Right lobe of liver (tissue), 6 donors: ENCODE measurements at regions not wholly inside any gene's neighbourhood (a gene's known extent, or its start where the extent isn't known, plus 50 kb on each side); places are given as distances from the start of the nearest gene placed in this dataset.

Source experiments
- ATAC-seq, 4 donors: fragments of 200-7000 bp; cut with Tn5 transposase; one replicate each; pipeline ENCODE4 v1.9.1; 2020; ENCODE audit warnings: mild to moderate bottlenecking in 4 of 4, moderate library complexity in 4 of 4
- DNase-seq, 3 donors: peaks; one replicate each; pipeline ENCODE4 v3.0.0-alpha.2; 2020
- H3K27ac ChIP-seq, 3 donors: fragments of 200-600 bp; one replicate each; pipeline ENCODE4 v1.8.0; 2022
- H3K27me3 ChIP-seq, 2 donors: fragments of 200-600 bp; one replicate each; pipeline ENCODE4 v1.8.0; 2022
- H3K36me3 ChIP-seq, 4 donors: fragments of 200-600 bp; sonication (generic) in 1 of 4; one replicate each; pipeline versions ENCODE4 v1.5.1 to v1.8.0; 2017 to 2022; ENCODE audit warnings: control low read depth in 1 of 4
- H3K4me1 ChIP-seq, 4 donors: fragments of 200-600 bp; sonication (generic) in 1 of 4; one replicate each; pipeline versions ENCODE4 v1.5.1 to v1.8.0; 2017 to 2022; ENCODE audit warnings: control low read depth in 1 of 4
- H3K4me3 ChIP-seq, 3 donors: fragments of 200-600 bp; one replicate each; pipeline ENCODE4 v1.8.0; 2022
- H3K9me3 ChIP-seq, 4 donors: fragments of 200-600 bp; sonication (generic) in 1 of 4; one replicate each; pipeline versions ENCODE4 v1.5.1 to v1.8.0; 2017 to 2022; ENCODE audit warnings: control low read depth in 1 of 4
- POLR2A ChIP-seq: fragments of 450-650 bp; IDR thresholded peaks from one replicate; pipeline ENCODE4 v1.6.1; 2017; ENCODE audit warnings: antibody characterized with exemption, mild to moderate bottlenecking
- WGBS: methylation state at CpG from one replicate; pipeline ENCODE4 v1.1.6; 2018; ENCODE audit warnings: low coverage, low lambda C conversion rate; ENCODE audit not compliant: insufficient coverage; ENCODE audit errors: missing lambda C conversion rate; 5-methylcytosine and 5-hydroxymethylcytosine counted together
- intact Hi-C, 2 donors: fragments of 100-400 bp; cut with DNase I; formaldehyde crosslinking; loops; one replicate each; pipeline versions ENCODE4 v1.11.2 to v1.14.1; 2022
- TF ChIP-seq, protein P1 (sequence below), 4 donors: fragments of 200-600 bp in 3 of 4; fragments of 450-650 bp in 1 of 4; IDR thresholded peaks; one replicate each; pipeline versions ENCODE4 v1.5.1 to v1.8.0; 2016 to 2022; ENCODE audit warnings: antibody characterized with exemption in 4 of 4, mild to moderate bottlenecking in 2 of 4
- donor health status: DM: no; HTN: yes; CAD: no.
- donor health status: DM: no; HTN: no; CAD: no.
- donor health status: DM: no; HTN: no; CAD: no.
- donor health status: DM: no; HTN: yes; CAD: no.
- donor health status: DM: no; HTN: yes; CAD: no.

GRCh38 chr1:116234429-116234828, 123.2 kb downstream of the MAB21L3 start:
- ATAC-seq (no peak), DNase-seq (no peak)
- no peaks in the 10 kb centered on the region for H3K36me3 ChIP-seq
- H3K9me3 ChIP-seq, result no peaks in the 10 kb centered on the region
- intact Hi-C loops, result no loop called here
- 85% methylated on average over 4 of the region's 5 CpGs for WGBS
- H3K27me3 ChIP-seq, result no peaks in the 10 kb centered on the region
- H3K27ac ChIP-seq, result no peak overlapping the region
- no peaks in the 10 kb centered on the region for H3K4me1 ChIP-seq
- TF ChIP-seq, protein P1, sequence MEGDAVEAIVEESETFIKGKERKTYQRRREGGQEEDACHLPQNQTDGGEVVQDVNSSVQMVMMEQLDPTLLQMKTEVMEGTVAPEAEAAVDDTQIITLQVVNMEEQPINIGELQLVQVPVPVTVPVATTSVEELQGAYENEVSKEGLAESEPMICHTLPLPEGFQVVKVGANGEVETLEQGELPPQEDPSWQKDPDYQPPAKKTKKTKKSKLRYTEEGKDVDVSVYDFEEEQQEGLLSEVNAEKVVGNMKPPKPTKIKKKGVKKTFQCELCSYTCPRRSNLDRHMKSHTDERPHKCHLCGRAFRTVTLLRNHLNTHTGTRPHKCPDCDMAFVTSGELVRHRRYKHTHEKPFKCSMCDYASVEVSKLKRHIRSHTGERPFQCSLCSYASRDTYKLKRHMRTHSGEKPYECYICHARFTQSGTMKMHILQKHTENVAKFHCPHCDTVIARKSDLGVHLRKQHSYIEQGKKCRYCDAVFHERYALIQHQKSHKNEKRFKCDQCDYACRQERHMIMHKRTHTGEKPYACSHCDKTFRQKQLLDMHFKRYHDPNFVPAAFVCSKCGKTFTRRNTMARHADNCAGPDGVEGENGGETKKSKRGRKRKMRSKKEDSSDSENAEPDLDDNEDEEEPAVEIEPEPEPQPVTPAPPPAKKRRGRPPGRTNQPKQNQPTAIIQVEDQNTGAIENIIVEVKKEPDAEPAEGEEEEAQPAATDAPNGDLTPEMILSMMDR (IDR thresholded peaks at IDR 0.05), result no peak
- TF ChIP-seq POLR2A, result no peak
- no peak overlapping the region for H3K4me3 ChIP-seq

- H3K36me3 ChIP-seq, result no peaks in the 10 kb centered on the region
- 73% methylated on average over 1 of the region's 1 CpG for WGBS
- TF ChIP-seq, protein P1 (IDR thresholded peaks at IDR 0.05), result no peak
- no peak for TF ChIP-seq POLR2A
- H3K27me3 ChIP-seq, result no peaks in the 10 kb centered on the region
- intact Hi-C loops, result no loop called here
- no peak overlapping the region for H3K4me3 ChIP-seq
- H3K4me1 ChIP-seq, result peaks cover 0 to 8% (median 0%) of the 10 kb centered on the region in 4 donors
- no peak for ATAC-seq
- H3K9me3 ChIP-seq, result no peaks in the 10 kb centered on the region
- DNase-seq, result no peak
- H3K27ac ChIP-seq, result no peak overlapping the region
Observed at GRCh38 chr1:116239916-116240315, 128.7 kb downstream of the MAB21L3 start.

- 18% methylated on average over 5 of the region's 7 CpGs for WGBS
- H3K4me1 ChIP-seq, result peaks cover 0 to 8% (median 0%) of the 10 kb centered on the region in 4 donors
- no peaks in the 10 kb centered on the region for H3K27me3 ChIP-seq
- intact Hi-C loops, result no loop called here
- H3K4me3 ChIP-seq, result no peak overlapping the region
- no peaks in the 10 kb centered on the region for H3K36me3 ChIP-seq
- H3K27ac ChIP-seq, result no peak overlapping the region
- peak; percentile 41 to 72 (median 62) for ATAC-seq
- no peaks in the 10 kb centered on the region for H3K9me3 ChIP-seq
- no peak for DNase-seq
- TF ChIP-seq, protein P1 (IDR thresholded peaks at IDR 0.05), result no peak
- TF ChIP-seq POLR2A, result no peak
Observed at GRCh38 chr1:116242741-116243140, 130.3 kb upstream of the ATP1A1 start.

DNA sequence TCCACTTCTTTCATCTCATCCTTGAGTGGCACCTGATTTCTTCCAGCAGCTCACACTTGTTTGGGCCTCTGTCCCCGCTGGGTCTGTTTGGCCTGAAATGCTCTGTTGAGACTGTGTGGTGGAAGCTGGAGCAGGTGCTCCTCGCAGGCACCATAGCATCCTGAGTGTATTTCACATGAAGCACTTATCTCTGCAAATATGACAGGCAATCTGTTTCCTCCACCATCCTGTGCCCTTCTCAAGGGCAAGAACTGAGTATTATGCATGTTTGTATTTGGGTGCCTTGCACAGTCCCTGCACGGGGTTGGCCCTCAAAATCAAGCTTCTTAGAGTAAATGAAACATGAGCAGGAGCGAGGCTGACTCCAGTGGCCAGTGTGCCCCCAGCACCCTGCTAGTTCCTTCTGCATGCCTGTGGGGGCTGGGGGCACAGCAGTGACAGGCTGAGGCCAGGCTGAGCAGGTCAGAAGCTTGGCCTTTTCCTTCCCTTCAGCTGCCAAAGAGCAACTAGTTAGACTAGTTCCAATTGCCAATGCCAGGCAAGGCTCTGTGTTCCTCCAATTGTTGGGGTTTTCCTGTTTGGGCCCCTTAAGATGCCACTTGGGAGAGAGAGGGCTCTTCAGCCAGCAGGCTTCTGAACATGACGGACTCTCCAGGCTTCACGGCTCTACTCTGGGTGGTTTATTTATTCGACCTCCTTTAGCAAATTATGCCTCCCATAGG, 129.6 kb upstream of the ATP1A1 start:
- Histone ChIP-seq H3K4me1 (peaks cover 0 to 8% (median 0%) of the 10 kb centered on the region in 4 donors), H3K36me3 (no peaks in the 10 kb centered on the region), H3K4me3 (no peak overlapping the region), H3K27me3 (no peaks in the 10 kb centered on the region), H3K27ac (no peak overlapping the region), H3K9me3 (no peaks in the 10 kb centered on the region)
- DNase-seq (no peak), ATAC-seq (no peak)
- 64% methylated on average over 5 of the region's 7 CpGs for WGBS
- no peak for TF ChIP-seq POLR2A
- TF ChIP-seq, protein P1 (IDR thresholded peaks at IDR 0.05), result no peak
- intact Hi-C loops, result no loop called here
